Upper lobe of right lung (tissue), 1 donor: ENCODE measurements at regions not wholly inside any gene's neighbourhood (a gene's known extent, or its start where the extent isn't known, plus 50 kb on each side); places are given as distances from the start of the nearest gene placed in this dataset.
A peak's percentile ranks its signal among the peaks of the same experiment; 100 is the strongest.

Source experiments
- ATAC-seq: fragments of 200-7000 bp; cut with Tn5 transposase; one replicate; pipeline ENCODE4 v1.9.1; 2020; ENCODE audit warnings: mild to moderate bottlenecking, moderate library complexity
- DNase-seq: peaks from one replicate; pipeline ENCODE4 v3.0.0-alpha.2; 2020
- H3K27ac ChIP-seq: fragments of 200-600 bp; one replicate; pipeline ENCODE4 v1.8.0; 2022
- H3K27me3 ChIP-seq: fragments of 200-600 bp; one replicate; pipeline ENCODE4 v1.8.0; 2022; ENCODE audit warnings: mild to moderate bottlenecking
- H3K36me3 ChIP-seq: fragments of 200-600 bp; one replicate; pipeline ENCODE4 v1.8.0; 2022
- H3K4me1 ChIP-seq: fragments of 200-600 bp; one replicate; pipeline ENCODE4 v1.8.0; 2022
- H3K4me3 ChIP-seq: fragments of 200-600 bp; one replicate; pipeline ENCODE4 v1.8.0; 2022; ENCODE audit warnings: mild to moderate bottlenecking
- H3K9me3 ChIP-seq: fragments of 200-600 bp; one replicate; pipeline ENCODE4 v1.8.0; 2022
- intact Hi-C: fragments of 100-400 bp; cut with DNase I; formaldehyde crosslinking; loops from one replicate; pipeline ENCODE4 v1.11.0; 2022
- TF ChIP-seq, protein P1 (sequence below): fragments of 200-600 bp; IDR thresholded peaks from one replicate; pipeline ENCODE4 v1.8.0; 2022; ENCODE audit warnings: antibody characterized with exemption
- donor health status: DM: no; HTN: yes; CAD: no; lungs with severe emphysema.

- H3K27me3 ChIP-seq, result peaks cover 42% of the 10 kb centered on the region
- no peaks in the 10 kb centered on the region for H3K36me3 ChIP-seq
Observed at GRCh38 chr4:1488831-1489638, 82.8 kb upstream of the NKX1-1 start.

DNA sequence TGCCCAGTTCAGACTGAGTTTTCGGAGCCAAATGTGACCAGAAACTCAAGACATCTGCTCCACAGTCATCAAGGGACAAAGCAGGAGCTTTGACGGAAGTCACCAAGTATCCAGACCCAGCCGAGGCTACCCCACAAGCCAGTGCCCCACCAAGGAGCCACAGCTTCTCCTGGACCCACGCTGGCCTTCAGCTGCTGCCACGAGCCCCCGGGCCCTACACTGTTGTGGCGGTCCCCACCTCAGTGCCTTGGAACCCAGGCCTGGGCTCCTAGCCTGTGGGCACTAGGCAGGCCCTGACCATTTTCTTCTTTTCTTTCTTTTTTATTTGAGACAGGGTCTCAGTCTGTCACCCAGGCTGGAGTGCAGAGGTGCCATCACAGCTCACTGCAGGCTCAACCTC, 82.1 kb upstream of the NKX1-1 start:
- peaks cover 10% of the 10 kb centered on the region for H3K9me3 ChIP-seq
- ATAC-seq (no peak), DNase-seq (peak; percentile 43)
- TF ChIP-seq, protein P1, sequence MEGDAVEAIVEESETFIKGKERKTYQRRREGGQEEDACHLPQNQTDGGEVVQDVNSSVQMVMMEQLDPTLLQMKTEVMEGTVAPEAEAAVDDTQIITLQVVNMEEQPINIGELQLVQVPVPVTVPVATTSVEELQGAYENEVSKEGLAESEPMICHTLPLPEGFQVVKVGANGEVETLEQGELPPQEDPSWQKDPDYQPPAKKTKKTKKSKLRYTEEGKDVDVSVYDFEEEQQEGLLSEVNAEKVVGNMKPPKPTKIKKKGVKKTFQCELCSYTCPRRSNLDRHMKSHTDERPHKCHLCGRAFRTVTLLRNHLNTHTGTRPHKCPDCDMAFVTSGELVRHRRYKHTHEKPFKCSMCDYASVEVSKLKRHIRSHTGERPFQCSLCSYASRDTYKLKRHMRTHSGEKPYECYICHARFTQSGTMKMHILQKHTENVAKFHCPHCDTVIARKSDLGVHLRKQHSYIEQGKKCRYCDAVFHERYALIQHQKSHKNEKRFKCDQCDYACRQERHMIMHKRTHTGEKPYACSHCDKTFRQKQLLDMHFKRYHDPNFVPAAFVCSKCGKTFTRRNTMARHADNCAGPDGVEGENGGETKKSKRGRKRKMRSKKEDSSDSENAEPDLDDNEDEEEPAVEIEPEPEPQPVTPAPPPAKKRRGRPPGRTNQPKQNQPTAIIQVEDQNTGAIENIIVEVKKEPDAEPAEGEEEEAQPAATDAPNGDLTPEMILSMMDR, result no peak
- no peaks in the 10 kb centered on the region for H3K4me1 ChIP-seq
- H3K27ac ChIP-seq, result no peak overlapping the region
- H3K27me3 ChIP-seq, result peaks cover 40% of the 10 kb centered on the region
- no peaks in the 10 kb centered on the region for H3K36me3 ChIP-seq
- intact Hi-C loops, result no loop called here
- H3K4me3 ChIP-seq, result no peak overlapping the region

More at GRCh38 chr4:1488831-1489638, 82.8 kb upstream of the NKX1-1 start:
- no peaks in the 10 kb centered on the region for H3K4me1 ChIP-seq
- ATAC-seq (no peak), DNase-seq (peak; percentile 44)
- intact Hi-C loops, result no loop called here
- peaks cover 10% of the 10 kb centered on the region for H3K9me3 ChIP-seq
- no peak overlapping the region for H3K27ac ChIP-seq
- no peak overlapping the region for H3K4me3 ChIP-seq
- TF ChIP-seq, protein P1, result no peak

DNA sequence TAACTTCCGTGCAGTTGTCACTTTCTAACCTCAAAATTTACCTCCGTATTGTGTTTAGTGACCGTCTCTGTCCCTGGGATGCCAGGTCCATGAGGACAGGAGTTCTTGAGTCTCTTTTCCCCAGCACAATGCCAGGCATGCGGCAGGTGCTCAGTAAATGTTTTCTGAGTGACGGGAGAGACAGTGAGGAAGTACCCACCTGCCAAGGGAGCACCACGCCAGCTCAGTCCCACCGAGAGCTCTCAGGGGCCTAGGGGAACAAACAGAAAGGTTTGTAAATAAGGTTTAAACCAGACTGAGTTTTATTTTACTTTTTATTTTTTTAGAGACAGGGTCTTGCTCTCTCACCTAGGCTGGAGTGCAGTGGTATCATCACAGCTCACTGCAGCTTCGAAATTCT, 81.5 kb upstream of the NKX1-1 start:
- Histone ChIP-seq H3K9me3 (peaks cover 10% of the 10 kb centered on the region), H3K4me3 (no peak overlapping the region), H3K27ac (no peak overlapping the region), H3K27me3 (peaks cover 34% of the 10 kb centered on the region), H3K4me1 (no peaks in the 10 kb centered on the region), H3K36me3 (no peaks in the 10 kb centered on the region)
- TF ChIP-seq, protein P1, result no peak
- intact Hi-C loops, result no loop called here
- no peak for ATAC-seq
- no peak for DNase-seq

GRCh38 chr4:1487106-1487505, 80.9 kb upstream of the NKX1-1 start:
- H3K36me3 ChIP-seq, result no peaks in the 10 kb centered on the region
- H3K27me3 ChIP-seq, result peaks cover 29% of the 10 kb centered on the region
- TF ChIP-seq, protein P1, result no peak
- H3K27ac ChIP-seq, result no peak overlapping the region
- no peak for ATAC-seq
- DNase-seq, result peak; percentile 38
- intact Hi-C loops, result no loop called here
- H3K4me1 ChIP-seq, result no peaks in the 10 kb centered on the region
- no peak overlapping the region for H3K4me3 ChIP-seq
- H3K9me3 ChIP-seq, result peaks cover 10% of the 10 kb centered on the region

- Histone ChIP-seq H3K4me3 (no peak overlapping the region), H3K36me3 (no peaks in the 10 kb centered on the region), H3K27me3 (peaks cover 12% of the 10 kb centered on the region), H3K9me3 (peaks cover 10% of the 10 kb centered on the region), H3K27ac (no peak overlapping the region), H3K4me1 (no peaks in the 10 kb centered on the region)
- intact Hi-C loops, result no loop called here
- TF ChIP-seq, protein P1, result no peak
- DNase-seq (no peak), ATAC-seq (no peak)
Observed at GRCh38 chr4:1485280-1485679, 79.0 kb upstream of the NKX1-1 start.
